ENCODE measurements at regions not wholly inside any gene's neighbourhood (a gene's known extent, or its start where the extent isn't known, plus 50 kb on each side); places are given as distances from the start of the nearest gene placed in this dataset.

- TF ChIP-seq CTCF (IDR thresholded peaks at IDR 0.05; ENCODE audit: low read depth, low read length) (no peak), EZH2phosphoT487 (IDR thresholded peaks at IDR 0.05; ENCODE audit: low read depth) (no peak)
Observed at GRCh38 chr13:68628994-68629393, 1398.9 kb upstream of the PCDH9 start.
